BJ (cell line): ENCODE measurements at regions not wholly inside any gene's neighbourhood (a gene's known extent, or its start where the extent isn't known, plus 50 kb on each side); places are given as distances from the start of the nearest gene placed in this dataset.

Experiments used
- CTCF ChIA-PET: fragments of 350-600 bp; formaldehyde crosslinking; extraction: SDS; loops from one replicate; lab custom pipeline; 2021; ENCODE audit warnings: antibody characterized with exemption, inconsistent platforms; lab: Yijun Ruan, JAX
- POLR2A ChIA-PET: fragments of 300-600 bp; sonication (Branson Sonifier 250); formaldehyde crosslinking; extraction: SDS; loops from one replicate; lab custom pipeline; 2021; ENCODE audit warnings: antibody characterized with exemption; lab: Charles Lee
- DNase-seq: peaks from one replicate; pipeline ENCODE4 v3.0.0-alpha.2; 2011; ENCODE audit warnings: low read depth
- H3K27me3 ChIP-seq: 2 replicates; pipeline ENCODE4 v1.6.0; 2011; ENCODE audit warnings: low read length; ENCODE audit not compliant: control insufficient read depth, insufficient read depth
- H3K36me3 ChIP-seq: 2 replicates; pipeline ENCODE4 v1.5.1; 2011; ENCODE audit warnings: low read length; ENCODE audit not compliant: control insufficient read depth, insufficient read depth
- H3K4me3 ChIP-seq: 2 replicates; pipeline ENCODE4 v1.5.1; 2011; ENCODE audit warnings: low read depth, mild to moderate bottlenecking, control low read depth, low read length
- TF ChIP-seq, protein P1 (sequence below): IDR thresholded peaks from 2 replicates; pipeline ENCODE4 v1.5.1; 2011; ENCODE audit warnings: low read depth, mild to moderate bottlenecking, control low read depth, inconsistent platforms, low read length, moderate library complexity; ENCODE audit not compliant: insufficient read depth

GRCh38 chr2:83536556-83536955 is 922.5 kb downstream of the SUCLG1 start:
- no peaks in the 10 kb centered on the region for H3K36me3 ChIP-seq
- TF ChIP-seq, protein P1, sequence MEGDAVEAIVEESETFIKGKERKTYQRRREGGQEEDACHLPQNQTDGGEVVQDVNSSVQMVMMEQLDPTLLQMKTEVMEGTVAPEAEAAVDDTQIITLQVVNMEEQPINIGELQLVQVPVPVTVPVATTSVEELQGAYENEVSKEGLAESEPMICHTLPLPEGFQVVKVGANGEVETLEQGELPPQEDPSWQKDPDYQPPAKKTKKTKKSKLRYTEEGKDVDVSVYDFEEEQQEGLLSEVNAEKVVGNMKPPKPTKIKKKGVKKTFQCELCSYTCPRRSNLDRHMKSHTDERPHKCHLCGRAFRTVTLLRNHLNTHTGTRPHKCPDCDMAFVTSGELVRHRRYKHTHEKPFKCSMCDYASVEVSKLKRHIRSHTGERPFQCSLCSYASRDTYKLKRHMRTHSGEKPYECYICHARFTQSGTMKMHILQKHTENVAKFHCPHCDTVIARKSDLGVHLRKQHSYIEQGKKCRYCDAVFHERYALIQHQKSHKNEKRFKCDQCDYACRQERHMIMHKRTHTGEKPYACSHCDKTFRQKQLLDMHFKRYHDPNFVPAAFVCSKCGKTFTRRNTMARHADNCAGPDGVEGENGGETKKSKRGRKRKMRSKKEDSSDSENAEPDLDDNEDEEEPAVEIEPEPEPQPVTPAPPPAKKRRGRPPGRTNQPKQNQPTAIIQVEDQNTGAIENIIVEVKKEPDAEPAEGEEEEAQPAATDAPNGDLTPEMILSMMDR: no peak
- H3K27me3 ChIP-seq: no peaks in the 10 kb centered on the region
- ChIA-PET CTCF (no interaction called here), POLR2A (interaction anchor here (0.7 kb wide), 1 partner anchor 141 kb away, joined by 3 read pairs; no protein-coding TSS in a partner anchor)
- DNase-seq: peak; percentile 27
- H3K4me3 ChIP-seq: no peak overlapping the region

DNA sequence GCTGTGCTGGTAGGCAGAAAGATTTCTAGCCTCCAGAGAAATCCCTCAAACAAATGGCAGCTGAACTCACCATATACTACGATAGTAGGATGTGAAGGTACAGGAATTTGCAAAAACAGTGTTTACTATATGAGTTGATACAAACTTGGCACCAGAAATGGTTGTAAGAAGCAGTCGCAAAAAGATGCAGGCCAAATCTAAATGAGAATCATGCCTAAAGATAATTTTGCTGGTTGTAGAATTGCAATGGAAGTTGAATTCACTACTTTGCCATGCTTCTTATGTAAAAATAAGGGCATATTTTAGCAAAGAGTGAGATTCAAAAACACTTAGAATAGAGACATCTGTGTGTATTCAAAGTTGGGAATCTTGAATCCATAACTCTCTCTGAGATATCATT is 924.7 kb downstream of the SUCLG1 start:
- ChIA-PET CTCF (no interaction called here), POLR2A (no interaction called here)
- no peak overlapping the region for H3K4me3 ChIP-seq
- no peaks in the 10 kb centered on the region for H3K36me3 ChIP-seq
- no peak for DNase-seq
- no peaks in the 10 kb centered on the region for H3K27me3 ChIP-seq
- TF ChIP-seq, protein P1: no peak

- no peak for DNase-seq
- H3K4me3 ChIP-seq: no peak overlapping the region
- H3K27me3 ChIP-seq: no peaks in the 10 kb centered on the region
- H3K36me3 ChIP-seq: no peaks in the 10 kb centered on the region
- TF ChIP-seq, protein P1: no peak
- ChIA-PET POLR2A (no interaction called here), CTCF (interaction anchor here (1.0 kb wide), 1 partner anchor 10 kb away, joined by 3 read pairs; no protein-coding TSS in a partner anchor)
These were observed 927.8 kb downstream of the SUCLG1 start for GRCh38 chr2:83531206-83531826.

GRCh38 chr2:83528767-83529166 is 930.3 kb downstream of the SUCLG1 start:
- no peaks in the 10 kb centered on the region for H3K36me3 ChIP-seq
- TF ChIP-seq, protein P1: no peak
- no peaks in the 10 kb centered on the region for H3K27me3 ChIP-seq
- POLR2A ChIA-PET: no interaction called here
- no peak for DNase-seq
- H3K4me3 ChIP-seq: no peak overlapping the region
- CTCF ChIA-PET: no interaction called here

DNA sequence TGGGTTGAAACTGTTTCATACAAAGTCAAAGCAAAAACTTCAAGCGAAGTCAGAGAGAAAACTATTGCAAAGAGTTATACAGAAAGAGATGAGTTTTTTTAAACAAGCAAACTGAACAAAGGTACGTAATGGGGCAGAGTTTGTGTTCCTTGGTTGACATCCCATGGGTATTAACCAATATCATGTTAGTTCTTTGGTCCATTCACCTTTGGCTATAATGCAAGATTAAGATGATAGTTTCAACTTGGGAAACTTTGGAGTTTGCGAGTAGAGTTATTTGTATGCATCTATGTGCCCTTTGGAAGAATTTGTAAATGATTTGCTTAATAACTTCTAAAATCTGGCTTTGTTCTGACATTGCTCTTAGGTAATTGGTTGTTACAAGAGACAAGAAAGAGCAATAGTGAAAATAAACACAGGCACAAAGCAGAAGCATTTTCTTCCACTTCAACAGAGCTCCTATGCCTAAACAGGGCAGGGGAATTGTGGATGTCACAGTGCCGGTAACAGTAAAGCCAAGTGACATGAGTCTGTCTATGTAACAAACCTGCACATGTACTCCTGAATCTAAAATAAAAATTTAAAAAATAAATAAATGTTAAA is 936.1 kb downstream of the SUCLG1 start:
- ChIA-PET POLR2A (no interaction called here), CTCF (no interaction called here)
- H3K36me3 ChIP-seq: no peaks in the 10 kb centered on the region
- TF ChIP-seq, protein P1: no peak
- DNase-seq: no peak
- no peak overlapping the region for H3K4me3 ChIP-seq
- no peaks in the 10 kb centered on the region for H3K27me3 ChIP-seq
